Adrenal gland (tissue), 5 donors: ENCODE measurements at regions not wholly inside any gene's neighbourhood (a gene's known extent, or its start where the extent isn't known, plus 50 kb on each side); places are given as distances from the start of the nearest gene placed in this dataset.

Source experiments
- CTCF ChIP-seq, 6 experiments: fragments of 450-650 bp in 4 of 6; fragments of 200-600 bp in 2 of 6; sonication (generic) in 1 of 6; IDR thresholded peaks; 1 replicate in 5 of 6; 2 replicates in 1 of 6; pipeline versions ENCODE4 v1.5.1 to v1.8.0; 2016 to 2021; ENCODE audit warnings: antibody characterized with exemption in 6 of 6, mild to moderate bottlenecking in 2 of 6, moderate library complexity in 1 of 6
- POLR2A ChIP-seq, 2 donors: fragments of 450-650 bp; IDR thresholded peaks; one replicate each; pipeline ENCODE4 v1.6.1; 2017; ENCODE audit warnings: antibody characterized with exemption in 2 of 2, mild to moderate bottlenecking in 2 of 2, moderate library complexity in 1 of 2
- donor health status: DM: no; HTN: no; CAD: no.

GRCh38 chr2:65798641-65799040 lies 366.2 kb upstream of the SPRED2 start:
- TF ChIP-seq CTCF (IDR thresholded peaks at IDR 0.05) (no peak), POLR2A (IDR thresholded peaks at IDR 0.05) (no peak)
